ENCODE measurements at regions not wholly inside any gene's neighbourhood (a gene's known extent, or its start where the extent isn't known, plus 50 kb on each side); places are given as distances from the start of the nearest gene placed in this dataset.
"Not testable (repeated sequence)": the region's sequence is repeated elsewhere in the genome, so short reads cannot be mapped to it uniquely, and the experiment has no call there.

- DNase-seq: no peak
These were observed 365.1 kb downstream of the MAGEB5 start for GRCh38 chrX:26581091-26581490.

GRCh38 chrX:26580021-26580420, 364.1 kb downstream of the MAGEB5 start:
- DNase-seq: no peak

GRCh38 chrX:26574234-26574633, 358.3 kb downstream of the MAGEB5 start:
- no peak for DNase-seq

GRCh38 chrX:26562156-26562555, 346.2 kb downstream of the MAGEB5 start:
- DNase-seq: no peak

- no peak for DNase-seq
These were observed 343.9 kb downstream of the MAGEB5 start for GRCh38 chrX:26559855-26560254.

GRCh38 chrX:26558719-26559386, 342.9 kb downstream of the MAGEB5 start:
- no peak for DNase-seq

- no peak for DNase-seq
These were observed 341.8 kb downstream of the MAGEB5 start for GRCh38 chrX:26557691-26558321.

GRCh38 chrX:26525768-26526167, 309.8 kb downstream of the MAGEB5 start:
- not testable (repeated sequence) for DNase-seq

- DNase-seq: no peak
These were observed 306.5 kb downstream of the MAGEB5 start for GRCh38 chrX:26522501-26522900.

GRCh38 chrX:26511589-26512363, 295.8 kb downstream of the MAGEB5 start:
- DNase-seq: no peak

- DNase-seq: no peak
These were observed 255.0 kb downstream of the MAGEB5 start for GRCh38 chrX:26470941-26471340.

- no peak for DNase-seq
These were observed 250.4 kb downstream of the MAGEB5 start for GRCh38 chrX:26466387-26466786.

- DNase-seq: no peak
These were observed 229.3 kb downstream of the MAGEB5 start for GRCh38 chrX:26445288-26445687.

GRCh38 chrX:26444417-26444816, 228.4 kb downstream of the MAGEB5 start:
- DNase-seq: not testable (repeated sequence)

- no peak for DNase-seq
These were observed 226.4 kb downstream of the MAGEB5 start for GRCh38 chrX:26442340-26442739.

GRCh38 chrX:26414534-26414933, 198.6 kb downstream of the MAGEB5 start:
- DNase-seq: no peak

GRCh38 chrX:26411045-26411444, 195.1 kb downstream of the MAGEB5 start:
- DNase-seq: no peak

- DNase-seq: no peak
These were observed 193.7 kb downstream of the MAGEB5 start for GRCh38 chrX:26409636-26410035.

GRCh38 chrX:26387906-26388305, 171.9 kb downstream of the MAGEB5 start:
- no peak for DNase-seq

GRCh38 chrX:26376037-26376708, 160.2 kb downstream of the MAGEB5 start:
- DNase-seq: no peak

GRCh38 chrX:26375346-26375745, 159.4 kb downstream of the MAGEB5 start:
- DNase-seq: no peak

- no peak for DNase-seq
These were observed 157.9 kb downstream of the MAGEB5 start for GRCh38 chrX:26373829-26374228.

GRCh38 chrX:26352891-26353430, 137.0 kb downstream of the MAGEB5 start:
- no peak for DNase-seq
